Pulmonary artery endothelial cell (primary cell): ENCODE measurements at regions not wholly inside any gene's neighbourhood (a gene's known extent, or its start where the extent isn't known, plus 50 kb on each side); places are given as distances from the start of the nearest gene placed in this dataset.

Experiments
- DNase-seq: peaks from one replicate; pipeline ENCODE4 v3.0.0-alpha.2; 2011; ENCODE audit warnings: low read depth, low spot score

- DNase-seq = no peak
Observed at GRCh38 chr15:81427176-81427575, 53.2 kb upstream of the TMC3 start.

- DNase-seq = no peak
Observed at GRCh38 chr15:81425905-81426304, 51.9 kb upstream of the TMC3 start.
